ENCODE measurements at regions not wholly inside any gene's neighbourhood (a gene's known extent, or its start where the extent isn't known, plus 50 kb on each side); places are given as distances from the start of the nearest gene placed in this dataset.
A peak's percentile ranks its signal among the peaks of the same experiment; 100 is the strongest.

- ATAC-seq, result no peak
- Histone ChIP-seq H3K27ac (no peak overlapping the region), H3K4me3 (no peak overlapping the region), H3K27me3 (no peaks in the 10 kb centered on the region), H3K4me1 (no peaks in the 10 kb centered on the region), H3K9me3 (no peaks in the 10 kb centered on the region), H3K36me3 (no peaks in the 10 kb centered on the region)
- TF ChIP-seq CTCF (IDR thresholded peaks at IDR 0.05) (no peak), POLR2A (IDR thresholded peaks at IDR 0.05) (no peak), EP300 (IDR thresholded peaks at IDR 0.05) (no peak), POLR2AphosphoS5 (IDR thresholded peaks at IDR 0.05) (no peak)
These were observed 315.6 kb downstream of the SLITRK5 start for GRCh38 chr13:87986639-87987250.

- no peaks in the 10 kb centered on the region for H3K4me1 ChIP-seq
- WGBS, 2 donors (ENCODE audit: low coverage in 1 of 2), result 100% methylated on average over 1 of the region's 1 CpG; no CpG with 5 or more reads in 1 of the 2 donors
- no peak overlapping the region for H3K27ac ChIP-seq
- no peaks in the 10 kb centered on the region for H3K27me3 ChIP-seq
- H3K4me3 ChIP-seq, result no peak overlapping the region
- ATAC-seq, result no peak
- H3K9me3 ChIP-seq, result no peaks in the 10 kb centered on the region
- TF ChIP-seq POLR2AphosphoS5 (IDR thresholded peaks at IDR 0.05) (no peak), EP300 (IDR thresholded peaks at IDR 0.05) (no peak), CTCF (IDR thresholded peaks at IDR 0.05) (no peak), POLR2A (IDR thresholded peaks at IDR 0.05) (no peak)
- no peaks in the 10 kb centered on the region for H3K36me3 ChIP-seq
These were observed 326.9 kb downstream of the SLITRK5 start for GRCh38 chr13:87998081-87998480.

GRCh38 chr13:87999240-87999700 lies 328.1 kb downstream of the SLITRK5 start:
- WGBS, 2 donors (ENCODE audit: low coverage in 1 of 2), result 67% methylated on average over 1 of the region's 1 CpG; no CpG with 5 or more reads in 1 of the 2 donors
- ATAC-seq, result no peak

GRCh38 chr13:87999788-88000187 lies 328.6 kb downstream of the SLITRK5 start:
- WGBS, 2 donors (ENCODE audit: low coverage in 1 of 2), result 100% methylated on average over 1 of the region's 1 CpG; no CpG with 5 or more reads in 1 of the 2 donors
- H3K36me3 ChIP-seq, result no peaks in the 10 kb centered on the region
- TF ChIP-seq CTCF (IDR thresholded peaks at IDR 0.05), result no peak
- no peak for TF ChIP-seq EP300 (IDR thresholded peaks at IDR 0.05)
- no peak for TF ChIP-seq POLR2A (IDR thresholded peaks at IDR 0.05)
- no peak for TF ChIP-seq POLR2AphosphoS5 (IDR thresholded peaks at IDR 0.05)
- ATAC-seq, result peak; percentile 39
- H3K4me1 ChIP-seq, result no peaks in the 10 kb centered on the region
- H3K9me3 ChIP-seq, result no peaks in the 10 kb centered on the region
- H3K27me3 ChIP-seq, result no peaks in the 10 kb centered on the region
- H3K4me3 ChIP-seq, result no peak overlapping the region
- H3K27ac ChIP-seq, result no peak overlapping the region

More at GRCh38 chr13:87999240-87999700, 328.1 kb downstream of the SLITRK5 start:
- H3K36me3 ChIP-seq, result no peaks in the 10 kb centered on the region
- TF ChIP-seq POLR2AphosphoS5 (IDR thresholded peaks at IDR 0.05) (no peak), POLR2A (IDR thresholded peaks at IDR 0.05) (no peak), EP300 (IDR thresholded peaks at IDR 0.05) (no peak), CTCF (IDR thresholded peaks at IDR 0.05) (no peak)
- no peak overlapping the region for H3K27ac ChIP-seq
- no peaks in the 10 kb centered on the region for H3K27me3 ChIP-seq
- no peaks in the 10 kb centered on the region for H3K4me1 ChIP-seq
- H3K9me3 ChIP-seq, result no peaks in the 10 kb centered on the region
- no peak overlapping the region for H3K4me3 ChIP-seq

- no peaks in the 10 kb centered on the region for H3K9me3 ChIP-seq
- no peaks in the 10 kb centered on the region for H3K27me3 ChIP-seq
- 80% methylated on average over 1 of the region's 3 CpGs; no CpG with 5 or more reads in 1 of the 2 donors for WGBS, 2 donors (ENCODE audit: low coverage in 1 of 2)
- no peak overlapping the region for H3K4me3 ChIP-seq
- H3K4me1 ChIP-seq, result no peaks in the 10 kb centered on the region
- peak; percentile 15 for ATAC-seq
- TF ChIP-seq EP300 (IDR thresholded peaks at IDR 0.05) (no peak), CTCF (IDR thresholded peaks at IDR 0.05) (no peak), POLR2A (IDR thresholded peaks at IDR 0.05) (no peak), POLR2AphosphoS5 (IDR thresholded peaks at IDR 0.05) (no peak)
- H3K27ac ChIP-seq, result no peak overlapping the region
- no peaks in the 10 kb centered on the region for H3K36me3 ChIP-seq
These were observed 329.1 kb downstream of the SLITRK5 start for GRCh38 chr13:88000239-88000638.

Measured in gastroesophageal sphincter (tissue), 4 donors.